Naive thymus-derived CD4-positive, alpha-beta T cell (primary cell): ENCODE measurements at regions not wholly inside any gene's neighbourhood (a gene's known extent, or its start where the extent isn't known, plus 50 kb on each side); places are given as distances from the start of the nearest gene placed in this dataset.
A peak's percentile ranks its signal among the peaks of the same experiment; 100 is the strongest.

Source experiments
- ATAC-seq: fragments of 150-1000 bp; cut with Tn5 transposase; 2 replicates; pipeline ENCODE4 v1.10.0; 2021; ENCODE audit warnings: mild to moderate bottlenecking, moderate library complexity
- CTCF ChIA-PET: fragments of 350-600 bp; sonication (Branson Sonifier 250); formaldehyde crosslinking; loops from one replicate; lab custom pipeline; 2021; ENCODE audit warnings: antibody characterized with exemption; lab: Charles Lee
- POLR2A ChIA-PET: fragments of 350-600 bp; sonication (Branson Sonifier 250); formaldehyde crosslinking; loops from one replicate; lab custom pipeline; 2021; ENCODE audit warnings: antibody characterized with exemption, inconsistent platforms; lab: Charles Lee
- DNase-seq, 9 donors: peaks; one replicate each; pipeline versions ENCODE4 v3.0.0 to v3.0.0-alpha.2; 2020 to 2022; ENCODE audit warnings: mixed read lengths in 1 of 9
- H3K27ac ChIP-seq: one replicate; pipeline ENCODE4 v1.7.0; 2013; ENCODE audit warnings: mild to moderate bottlenecking, low read depth, low read length, moderate library complexity
- H3K27me3 ChIP-seq, 2 donors: one replicate each; pipeline ENCODE4 v1.7.0; 2013; ENCODE audit warnings: low read length in 2 of 2, mild to moderate bottlenecking in 2 of 2, moderate library complexity in 2 of 2; ENCODE audit not compliant: control insufficient read depth in 2 of 2, insufficient read depth in 2 of 2
- H3K36me3 ChIP-seq, 3 experiments: 1 replicate in 2 of 3; 2 replicates in 1 of 3; pipeline ENCODE4 v1.7.0; 2013; ENCODE audit warnings: low read length in 3 of 3, mild to moderate bottlenecking in 3 of 3, moderate library complexity in 1 of 3; ENCODE audit not compliant: insufficient read depth in 3 of 3, control insufficient read depth in 2 of 3
- H3K4me1 ChIP-seq, 2 donors: one replicate each; pipeline ENCODE4 v1.7.0; 2013; ENCODE audit warnings: low read length in 2 of 2, mild to moderate bottlenecking in 2 of 2, moderate library complexity in 1 of 2; ENCODE audit not compliant: control insufficient read depth in 2 of 2, insufficient read depth in 2 of 2
- H3K4me3 ChIP-seq: 2 replicates; pipeline ENCODE4 v1.7.0; 2013; ENCODE audit warnings: mild to moderate bottlenecking, low read length
- H3K9me3 ChIP-seq, 3 experiments: 1 replicate in 2 of 3; 2 replicates in 1 of 3; pipeline ENCODE4 v1.7.0; 2013; ENCODE audit warnings: low read length in 3 of 3; ENCODE audit not compliant: control insufficient read depth in 2 of 3
- H3K27ac Mint-ChIP-seq, 9 donors: one replicate each; pipeline ENCODE4 v1.8.0; 2020 to 2022; ENCODE audit warnings: mixed read lengths in 9 of 9, mild to moderate bottlenecking in 8 of 9, moderate library complexity in 5 of 9, inconsistent platforms in 2 of 9
- H3K27me3 Mint-ChIP-seq, 5 donors: one replicate each; pipeline ENCODE4 v1.8.0; 2021 to 2022; ENCODE audit warnings: mixed read lengths in 5 of 5, mild to moderate bottlenecking in 1 of 5
- H3K36me3 Mint-ChIP-seq, 5 donors: one replicate each; pipeline ENCODE4 v1.8.0; 2020 to 2022; ENCODE audit warnings: mixed read lengths in 5 of 5, mild to moderate bottlenecking in 3 of 5, inconsistent platforms in 1 of 5
- H3K4me1 Mint-ChIP-seq, 7 donors: one replicate each; pipeline ENCODE4 v1.8.0; 2020 to 2022; ENCODE audit warnings: mixed read lengths in 7 of 7, mild to moderate bottlenecking in 3 of 7, inconsistent platforms in 1 of 7
- H3K4me3 Mint-ChIP-seq, 10 donors: one replicate each; pipeline ENCODE4 v1.8.0; 2020 to 2022; ENCODE audit warnings: mild to moderate bottlenecking in 10 of 10, mixed read lengths in 10 of 10, moderate library complexity in 6 of 10, inconsistent platforms in 2 of 10
- H3K9me3 Mint-ChIP-seq, 11 donors: one replicate each; pipeline ENCODE4 v1.8.0; 2020 to 2022; ENCODE audit warnings: mixed read lengths in 11 of 11, mild to moderate bottlenecking in 4 of 11, inconsistent platforms in 1 of 11, moderate library complexity in 1 of 11
- intact Hi-C, 2 donors: fragments of 100-400 bp; cut with micrococcal nuclease; formaldehyde crosslinking; loops; one replicate each; pipeline ENCODE4 v1.15.1; 2023

- POLR2A ChIA-PET: no interaction called here
- CTCF ChIA-PET: no interaction called here
- Histone ChIP-seq H3K4me1 (no peaks in the 10 kb centered on the region), H3K9me3 (no peaks in the 10 kb centered on the region), H3K4me3 (no peak overlapping the region), H3K36me3 (no peaks in the 10 kb centered on the region), H3K27me3 (no peaks in the 10 kb centered on the region), H3K27ac (no peak overlapping the region)
- DNase-seq (no peak), ATAC-seq (peak; percentile 92)
- Mint-ChIP-seq H3K27me3 (peaks cover 0 to 7% (median 0%) of the 10 kb centered on the region in 5 donors), H3K36me3 (no peaks in the 10 kb centered on the region), H3K9me3 (peaks cover 0 to 6% (median 1%) of the 10 kb centered on the region in 11 donors), H3K27ac (no peak overlapping the region), H3K4me3 (peak overlapping the region in 1 of 10 donors; percentile 12), H3K4me1 (peaks cover 0 to 9% (median 0%) of the 10 kb centered on the region in 7 donors)
- intact Hi-C loops: no loop called here
Observed at GRCh38 chr13:80444240-80445015, 103.5 kb upstream of the SPRY2 start.

GRCh38 chr13:80442609-80443008 is 101.7 kb upstream of the SPRY2 start:
- Mint-ChIP-seq H3K4me3 (no peak overlapping the region), H3K4me1 (peaks cover 0 to 9% (median 0%) of the 10 kb centered on the region in 7 donors), H3K36me3 (no peaks in the 10 kb centered on the region), H3K27me3 (peaks cover 0 to 3% (median 0%) of the 10 kb centered on the region in 5 donors), H3K9me3 (peaks cover 0 to 6% (median 0%) of the 10 kb centered on the region in 11 donors), H3K27ac (no peak overlapping the region)
- H3K27me3 ChIP-seq: no peaks in the 10 kb centered on the region
- H3K4me3 ChIP-seq: no peak overlapping the region
- H3K9me3 ChIP-seq: no peaks in the 10 kb centered on the region
- no peaks in the 10 kb centered on the region for H3K36me3 ChIP-seq
- no peak overlapping the region for H3K27ac ChIP-seq
- ChIA-PET CTCF (no interaction called here), POLR2A (no interaction called here)
- no peaks in the 10 kb centered on the region for H3K4me1 ChIP-seq
- intact Hi-C loops: no loop called here
- no peak for DNase-seq
- ATAC-seq: no peak

GRCh38 chr13:80441968-80442367 is 101.0 kb upstream of the SPRY2 start:
- POLR2A ChIA-PET: no interaction called here
- Histone ChIP-seq H3K4me3 (no peak overlapping the region), H3K36me3 (no peaks in the 10 kb centered on the region), H3K27ac (no peak overlapping the region), H3K9me3 (no peaks in the 10 kb centered on the region), H3K4me1 (no peaks in the 10 kb centered on the region), H3K27me3 (no peaks in the 10 kb centered on the region)
- H3K4me3 Mint-ChIP-seq: no peak overlapping the region
- no peak for ATAC-seq
- H3K4me1 Mint-ChIP-seq: peaks cover 0 to 9% (median 0%) of the 10 kb centered on the region in 7 donors
- intact Hi-C loops: no loop called here
- no peak for DNase-seq
- no peaks in the 10 kb centered on the region for H3K36me3 Mint-ChIP-seq
- H3K27ac Mint-ChIP-seq: no peak overlapping the region
- CTCF ChIA-PET: no interaction called here
- H3K27me3 Mint-ChIP-seq: peaks cover 0 to 3% (median 0%) of the 10 kb centered on the region in 5 donors
- peaks cover 0 to 6% (median 0%) of the 10 kb centered on the region in 11 donors for H3K9me3 Mint-ChIP-seq

- H3K36me3 Mint-ChIP-seq: no peaks in the 10 kb centered on the region
- no peak overlapping the region for H3K4me3 Mint-ChIP-seq
- Histone ChIP-seq H3K27me3 (no peaks in the 10 kb centered on the region), H3K4me3 (no peak overlapping the region), H3K27ac (no peak overlapping the region), H3K36me3 (no peaks in the 10 kb centered on the region), H3K9me3 (no peaks in the 10 kb centered on the region), H3K4me1 (no peaks in the 10 kb centered on the region)
- intact Hi-C loops: no loop called here
- H3K27me3 Mint-ChIP-seq: peaks cover 0 to 2% (median 0%) of the 10 kb centered on the region in 5 donors
- POLR2A ChIA-PET: no interaction called here
- H3K4me1 Mint-ChIP-seq: peaks cover 0 to 4% (median 0%) of the 10 kb centered on the region in 7 donors
- DNase-seq: no peak
- peaks cover 0 to 6% (median 1%) of the 10 kb centered on the region in 11 donors for H3K9me3 Mint-ChIP-seq
- ATAC-seq: no peak
- no peak overlapping the region for H3K27ac Mint-ChIP-seq
- CTCF ChIA-PET: no interaction called here
Observed at GRCh38 chr13:80438521-80438920, 97.6 kb upstream of the SPRY2 start.

GRCh38 chr13:80437231-80437630 is 96.3 kb upstream of the SPRY2 start:
- H3K9me3 Mint-ChIP-seq: peaks cover 0 to 5% (median 0%) of the 10 kb centered on the region in 11 donors
- no peak overlapping the region for H3K4me3 ChIP-seq
- H3K27ac ChIP-seq: no peak overlapping the region
- no peak for ATAC-seq
- no peak overlapping the region for H3K4me3 Mint-ChIP-seq
- H3K27ac Mint-ChIP-seq: no peak overlapping the region
- ChIA-PET POLR2A (no interaction called here), CTCF (interaction anchor here (0.5 kb wide), 1 partner anchor 1109 kb away, joined by 9 read pairs; no protein-coding TSS in a partner anchor)
- intact Hi-C loops: no loop called here
- no peaks in the 10 kb centered on the region for H3K27me3 ChIP-seq
- no peaks in the 10 kb centered on the region for H3K4me1 ChIP-seq
- peaks cover 0 to 3% (median 0%) of the 10 kb centered on the region in 7 donors for H3K4me1 Mint-ChIP-seq
- H3K27me3 Mint-ChIP-seq: no peaks in the 10 kb centered on the region
- no peak for DNase-seq
- no peaks in the 10 kb centered on the region for H3K36me3 ChIP-seq
- no peaks in the 10 kb centered on the region for H3K36me3 Mint-ChIP-seq
- H3K9me3 ChIP-seq: no peaks in the 10 kb centered on the region

- H3K9me3 Mint-ChIP-seq: peaks cover 0 to 5% (median 0%) of the 10 kb centered on the region in 11 donors
- H3K4me3 Mint-ChIP-seq: no peak overlapping the region
- no peak overlapping the region for H3K4me3 ChIP-seq
- H3K36me3 Mint-ChIP-seq: no peaks in the 10 kb centered on the region
- POLR2A ChIA-PET: no interaction called here
- DNase-seq: no peak
- no peaks in the 10 kb centered on the region for H3K27me3 Mint-ChIP-seq
- intact Hi-C loops: no loop called here
- H3K36me3 ChIP-seq: no peaks in the 10 kb centered on the region
- no peak overlapping the region for H3K27ac ChIP-seq
- no peaks in the 10 kb centered on the region for H3K9me3 ChIP-seq
- CTCF ChIA-PET: interaction anchor here (0.5 kb wide), 1 partner anchor 1108 kb away, joined by 9 read pairs; no protein-coding TSS in a partner anchor
- H3K4me1 ChIP-seq: no peaks in the 10 kb centered on the region
- H3K27ac Mint-ChIP-seq: no peak overlapping the region
- no peaks in the 10 kb centered on the region for H3K4me1 Mint-ChIP-seq
- ATAC-seq: no peak
- H3K27me3 ChIP-seq: no peaks in the 10 kb centered on the region
Observed at GRCh38 chr13:80436571-80437169, 95.7 kb upstream of the SPRY2 start.
